Amygdala (tissue), 56 donors: ENCODE measurements at regions not wholly inside any gene's neighbourhood (a gene's known extent, or its start where the extent isn't known, plus 50 kb on each side); places are given as distances from the start of the nearest gene placed in this dataset.
A peak's percentile ranks its signal among the peaks of the same experiment; 100 is the strongest.
"Not testable (repeated sequence)": the region's sequence is repeated elsewhere in the genome, so short reads cannot be mapped to it uniquely, and the experiment has no call there.

Source experiments
- DNase-seq, 56 donors: peaks; one replicate each; lab custom pipeline; 2025; lab: John Stamatoyannopoulos, UW

- no peak for DNase-seq
These were observed 288.5 kb upstream of the SLC39A10 start for GRCh38 chr2:195368249-195369217.

- DNase-seq, result no peak
These were observed 289.2 kb upstream of the SLC39A10 start for GRCh38 chr2:195367809-195368208.

- DNase-seq, result no peak
These were observed 292.7 kb upstream of the SLC39A10 start for GRCh38 chr2:195364015-195364965.

GRCh38 chr2:195363496-195363895 lies 293.5 kb upstream of the SLC39A10 start:
- no peak for DNase-seq

- DNase-seq, result peak in 1 of 56 donors; percentile 12
These were observed 296.8 kb upstream of the SLC39A10 start for GRCh38 chr2:195360242-195360641.

GRCh38 chr2:195359043-195359735 lies 297.8 kb upstream of the SLC39A10 start:
- no peak for DNase-seq

GRCh38 chr2:195356920-195357440 lies 300.0 kb upstream of the SLC39A10 start:
- no peak for DNase-seq

- no peak for DNase-seq
These were observed 301.0 kb upstream of the SLC39A10 start for GRCh38 chr2:195356026-195356425.

- DNase-seq, result no peak
These were observed 304.4 kb upstream of the SLC39A10 start for GRCh38 chr2:195352581-195352980.

- no peak for DNase-seq
These were observed 313.0 kb upstream of the SLC39A10 start for GRCh38 chr2:195343942-195344530.

- DNase-seq, result no peak
These were observed 313.5 kb upstream of the SLC39A10 start for GRCh38 chr2:195343540-195343939.

- no peak for DNase-seq
These were observed 315.0 kb upstream of the SLC39A10 start for GRCh38 chr2:195342061-195342460.

GRCh38 chr2:195338856-195339255 lies 318.2 kb upstream of the SLC39A10 start:
- DNase-seq, result no peak

- no peak for DNase-seq
These were observed 319.4 kb upstream of the SLC39A10 start for GRCh38 chr2:195337597-195337996.

GRCh38 chr2:195333869-195334268 lies 323.2 kb upstream of the SLC39A10 start:
- no peak for DNase-seq

- DNase-seq, result no peak
These were observed 325.1 kb upstream of the SLC39A10 start for GRCh38 chr2:195331966-195332365.

- DNase-seq, result no peak
These were observed 325.9 kb upstream of the SLC39A10 start for GRCh38 chr2:195331129-195331528.

- no peak for DNase-seq
These were observed 326.5 kb upstream of the SLC39A10 start for GRCh38 chr2:195330513-195330956.

GRCh38 chr2:195329784-195330183 lies 327.2 kb upstream of the SLC39A10 start:
- not testable (repeated sequence) for DNase-seq

- DNase-seq, result no peak
These were observed 330.5 kb upstream of the SLC39A10 start for GRCh38 chr2:195326537-195326936.
